NT2/D1 (cell line): ENCODE measurements at regions not wholly inside any gene's neighbourhood (a gene's known extent, or its start where the extent isn't known, plus 50 kb on each side); places are given as distances from the start of the nearest gene placed in this dataset.

Experiments
- DNase-seq: peaks from one replicate; pipeline ENCODE4 v3.0.0-alpha.2; 2011; ENCODE audit warnings: low read depth, low spot score
- H3K27me3 ChIP-seq: 2 replicates; pipeline ENCODE4 v1.6.0; 2011; ENCODE audit warnings: mild to moderate bottlenecking; ENCODE audit not compliant: insufficient read length, insufficient read depth
- H3K36me3 ChIP-seq: 2 replicates; pipeline ENCODE4 v1.6.1; 2011; ENCODE audit warnings: mild to moderate bottlenecking, low read length, mixed read lengths; ENCODE audit not compliant: insufficient read depth, insufficient read length
- H3K4me1 ChIP-seq: 2 replicates; pipeline ENCODE4 v1.5.1; 2011; ENCODE audit not compliant: insufficient read depth, insufficient read length
- H3K4me3 ChIP-seq: 2 replicates; pipeline ENCODE4 v1.5.1; 2011; ENCODE audit warnings: low read depth; ENCODE audit not compliant: insufficient read length
- H3K9ac ChIP-seq: 2 replicates; pipeline ENCODE4 v1.6.0; 2011; ENCODE audit warnings: low read depth; ENCODE audit not compliant: insufficient read length
- H3K9me3 ChIP-seq: 2 replicates; pipeline ENCODE4 v1.5.1; 2011; ENCODE audit warnings: mild to moderate bottlenecking, low read length; ENCODE audit not compliant: insufficient read depth
- SUZ12 ChIP-seq: IDR thresholded peaks from 2 replicates; pipeline ENCODE4 v1.6.1; 2011; ENCODE audit not compliant: insufficient read length, insufficient read depth; ENCODE audit errors: extremely low read depth
- YY1 ChIP-seq: IDR thresholded peaks from 2 replicates; pipeline ENCODE4 v1.6.1; 2011; ENCODE audit not compliant: insufficient read length, insufficient read depth
- ZNF274 ChIP-seq: IDR thresholded peaks from 2 replicates; pipeline ENCODE4 v1.6.1; 2011; ENCODE audit warnings: mild to moderate bottlenecking, low read depth, low read length

DNA sequence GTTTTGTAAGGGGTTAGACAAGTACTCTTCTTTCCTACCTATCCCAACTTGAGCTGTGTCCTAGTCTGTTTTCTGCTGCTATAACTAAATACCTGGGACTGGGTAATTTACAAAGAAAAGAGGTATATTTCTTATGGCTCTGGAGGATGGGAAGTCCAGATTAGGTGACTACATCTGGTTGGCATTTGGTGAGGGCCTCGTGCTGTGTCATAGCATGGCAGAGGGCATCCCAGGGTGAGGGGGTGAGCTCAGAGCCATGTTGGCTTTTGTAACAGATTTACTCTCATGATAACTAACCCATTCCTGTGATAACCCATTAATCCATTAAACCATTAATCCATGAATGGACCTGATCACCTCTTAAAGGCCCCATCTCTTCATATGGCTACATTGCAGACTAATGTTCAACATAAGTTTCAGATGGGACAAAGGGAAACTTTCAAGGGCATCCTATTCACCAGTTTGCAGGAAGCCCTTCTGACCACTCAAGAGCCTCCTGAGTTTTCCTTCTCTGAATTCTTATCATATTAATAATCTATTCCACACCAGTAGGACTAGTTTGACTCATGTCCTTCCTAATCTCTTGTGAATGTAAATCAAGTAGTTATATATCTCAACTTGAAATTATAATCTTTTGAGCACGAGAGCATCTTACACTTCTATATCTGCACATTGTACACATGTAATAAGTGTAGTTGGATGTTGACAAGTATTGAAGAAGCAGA lies 185.7 kb upstream of the ZPLD1 start:
- Histone ChIP-seq H3K4me3 (no peak overlapping the region), H3K4me1 (no peaks in the 10 kb centered on the region), H3K36me3 (no peaks in the 10 kb centered on the region), H3K27me3 (no peaks in the 10 kb centered on the region), H3K9me3 (no peaks in the 10 kb centered on the region), H3K9ac (no peak overlapping the region)
- DNase-seq = no peak
- no peak for TF ChIP-seq YY1
- no peak for TF ChIP-seq SUZ12
- TF ChIP-seq ZNF274 = no peak

DNA sequence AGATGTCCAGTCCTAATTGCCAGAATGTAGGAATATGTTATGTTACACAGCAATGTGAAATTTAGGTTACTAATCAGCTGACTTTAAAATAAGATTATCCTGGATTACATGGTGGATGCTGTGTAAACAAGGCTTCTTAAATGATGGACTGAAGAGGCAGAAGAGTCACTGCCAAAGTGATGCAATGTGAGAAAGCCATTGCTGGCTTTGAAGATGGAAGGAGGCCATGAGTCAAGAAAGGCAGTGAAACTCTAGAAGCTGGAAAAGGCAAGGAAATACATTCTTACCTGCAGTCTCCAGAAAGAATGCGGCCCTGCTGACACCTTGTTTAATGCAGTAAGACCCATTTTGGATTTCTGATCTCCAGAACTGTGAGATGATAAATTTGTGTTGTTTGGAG lies 179.1 kb upstream of the ZPLD1 start:
- no peak overlapping the region for H3K4me3 ChIP-seq
- H3K9ac ChIP-seq = no peak overlapping the region
- H3K36me3 ChIP-seq = no peaks in the 10 kb centered on the region
- TF ChIP-seq YY1 = no peak
- H3K9me3 ChIP-seq = no peaks in the 10 kb centered on the region
- no peak for DNase-seq
- no peaks in the 10 kb centered on the region for H3K27me3 ChIP-seq
- H3K4me1 ChIP-seq = no peaks in the 10 kb centered on the region

DNA sequence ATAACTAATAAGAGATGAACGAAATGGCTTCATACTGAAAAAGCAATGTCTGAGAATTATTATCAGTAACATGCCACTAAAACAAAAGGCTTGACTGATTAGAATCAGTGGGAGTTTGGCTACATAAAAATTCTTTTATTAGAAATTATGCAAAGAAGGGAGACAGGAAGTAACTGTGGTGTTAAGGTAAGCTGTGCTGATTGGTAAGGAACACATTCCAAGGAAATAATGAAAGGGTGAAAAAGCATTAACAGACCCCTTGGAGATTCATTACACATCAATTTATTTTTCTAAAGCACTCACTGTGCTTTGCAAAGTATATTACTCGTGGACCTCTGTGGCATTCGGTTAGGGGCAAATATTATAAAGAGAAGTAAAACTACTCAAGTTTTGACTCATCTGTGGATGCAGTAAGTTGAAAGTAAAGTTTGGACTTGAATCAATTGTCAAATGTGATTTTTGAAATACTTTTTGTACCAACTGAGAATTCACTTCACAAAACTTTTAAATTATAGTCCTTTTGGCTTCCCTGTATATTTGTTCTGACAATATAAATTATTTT lies 176.1 kb upstream of the ZPLD1 start:
- TF ChIP-seq YY1 (no peak), SUZ12 (no peak), ZNF274 (no peak)
- H3K9ac ChIP-seq = no peak overlapping the region
- no peaks in the 10 kb centered on the region for H3K36me3 ChIP-seq
- H3K27me3 ChIP-seq = no peaks in the 10 kb centered on the region
- no peak for DNase-seq
- no peak overlapping the region for H3K4me3 ChIP-seq
- no peaks in the 10 kb centered on the region for H3K4me1 ChIP-seq
- no peaks in the 10 kb centered on the region for H3K9me3 ChIP-seq

DNA sequence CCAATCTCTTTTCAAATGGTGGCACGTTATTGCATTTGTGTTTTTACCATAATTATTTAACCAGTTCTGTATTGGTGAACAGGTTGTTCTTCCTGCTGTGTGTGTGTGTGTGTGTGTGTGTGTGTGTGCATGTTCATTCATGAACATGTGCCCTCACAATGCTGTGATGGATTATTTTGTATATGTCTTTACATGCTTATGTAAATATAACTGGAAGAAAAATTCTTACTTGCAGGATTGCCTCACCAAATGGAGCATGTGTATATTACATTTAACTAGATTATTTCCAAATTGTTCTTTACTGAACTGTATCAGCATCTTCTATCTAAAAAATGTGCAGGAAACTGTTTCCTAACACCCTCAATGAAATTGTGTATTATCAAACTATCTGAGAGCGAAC lies 175.2 kb upstream of the ZPLD1 start:
- Histone ChIP-seq H3K27me3 (no peaks in the 10 kb centered on the region), H3K36me3 (no peaks in the 10 kb centered on the region), H3K4me3 (no peak overlapping the region), H3K4me1 (no peaks in the 10 kb centered on the region), H3K9me3 (no peaks in the 10 kb centered on the region), H3K9ac (no peak overlapping the region)
- DNase-seq = no peak
- TF ChIP-seq SUZ12 (no peak), ZNF274 (no peak), YY1 (no peak)

DNA sequence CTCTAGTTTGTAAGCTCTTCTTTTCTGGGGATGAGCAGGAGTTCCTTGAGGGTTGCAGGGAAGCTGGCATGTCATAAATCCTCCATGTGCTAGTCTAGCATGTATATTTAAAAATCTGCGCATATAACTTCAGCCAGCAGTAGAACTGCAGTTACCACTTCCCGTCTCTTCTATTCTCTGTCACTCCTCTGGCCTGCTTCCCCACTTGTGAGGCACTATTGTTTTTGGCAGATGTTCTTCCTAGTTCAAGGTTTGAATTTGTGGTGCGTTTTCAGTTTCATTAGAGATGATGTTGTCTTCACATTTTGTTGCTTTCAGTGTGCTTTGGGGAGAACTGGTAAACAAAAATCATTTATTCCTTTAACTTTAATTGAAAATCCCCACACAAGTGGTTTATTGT lies 169.1 kb upstream of the ZPLD1 start:
- TF ChIP-seq ZNF274 (no peak), SUZ12 (no peak), YY1 (no peak)
- H3K27me3 ChIP-seq = no peaks in the 10 kb centered on the region
- H3K4me3 ChIP-seq = no peak overlapping the region
- H3K4me1 ChIP-seq = no peaks in the 10 kb centered on the region
- H3K36me3 ChIP-seq = no peaks in the 10 kb centered on the region
- no peaks in the 10 kb centered on the region for H3K9me3 ChIP-seq
- no peak for DNase-seq
- H3K9ac ChIP-seq = no peak overlapping the region

DNA sequence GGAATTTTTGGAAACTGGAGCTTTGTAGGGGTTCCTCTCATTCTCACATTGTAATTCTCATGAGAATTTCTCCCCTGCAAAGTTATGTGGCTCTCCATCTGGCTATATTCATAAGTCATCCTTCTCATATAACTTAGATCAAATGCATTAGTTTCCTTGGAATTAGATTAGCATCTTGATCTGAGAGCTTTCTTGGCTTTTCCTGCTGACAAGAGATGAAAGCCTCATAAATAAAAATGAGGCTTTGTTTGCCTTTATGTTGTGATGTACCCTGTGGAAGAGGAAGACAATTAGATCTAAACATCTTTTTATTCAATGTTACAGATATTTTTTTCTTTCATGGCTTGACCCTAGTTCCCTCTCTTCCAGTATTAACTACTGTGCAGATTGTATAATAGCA lies 165.4 kb upstream of the ZPLD1 start:
- no peak overlapping the region for H3K9ac ChIP-seq

DNA sequence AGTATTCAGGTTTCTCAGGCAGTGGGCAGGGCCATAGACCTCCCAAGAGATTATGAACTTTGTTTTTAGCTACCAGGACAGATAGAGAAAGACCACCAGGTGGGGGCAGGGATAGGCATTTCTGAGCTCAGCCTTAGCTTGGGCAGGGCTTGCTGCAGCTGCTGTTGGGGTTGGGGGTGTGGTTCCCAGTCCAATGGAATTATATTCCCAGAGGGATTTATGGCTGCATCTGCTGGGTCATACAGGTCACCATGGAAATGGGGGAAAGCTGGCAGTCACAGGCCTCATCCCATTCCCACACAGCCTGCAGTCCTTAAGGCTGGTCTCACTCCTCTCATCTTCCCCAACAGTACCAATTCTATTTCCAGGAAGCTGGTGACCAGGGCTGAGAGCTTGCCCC lies 144.6 kb upstream of the ZPLD1 start:
- TF ChIP-seq SUZ12 = no peak
- TF ChIP-seq YY1 = no peak
- no peak for TF ChIP-seq ZNF274
- Histone ChIP-seq H3K27me3 (no peaks in the 10 kb centered on the region), H3K9me3 (peaks cover 4% of the 10 kb centered on the region; the same call in 1 of the 2 replicates), H3K9ac (no peak overlapping the region), H3K36me3 (no peaks in the 10 kb centered on the region), H3K4me1 (no peaks in the 10 kb centered on the region), H3K4me3 (no peak overlapping the region)
- no peak for DNase-seq

More for the DNA sequence above, 165.4 kb upstream of the ZPLD1 start:
- no peaks in the 10 kb centered on the region for H3K9me3 ChIP-seq
- H3K4me3 ChIP-seq = no peak overlapping the region
- no peaks in the 10 kb centered on the region for H3K36me3 ChIP-seq
- TF ChIP-seq SUZ12 = no peak
- TF ChIP-seq YY1 = no peak
- no peak for TF ChIP-seq ZNF274
- no peaks in the 10 kb centered on the region for H3K4me1 ChIP-seq
- H3K27me3 ChIP-seq = no peaks in the 10 kb centered on the region
- DNase-seq = no peak
